NCI-H460 (cell line): ENCODE measurements at regions not wholly inside any gene's neighbourhood (a gene's known extent, or its start where the extent isn't known, plus 50 kb on each side); places are given as distances from the start of the nearest gene placed in this dataset.

ENCODE experiments used
- DNase-seq: peaks from one replicate; pipeline ENCODE4 v3.0.0-alpha.2; 2016; ENCODE audit warnings: low read depth; ENCODE audit errors: extremely low read depth

GRCh38 chr3:69448877-69449276 lies 63.0 kb upstream of the FRMD4B start:
- DNase-seq = no peak

DNA sequence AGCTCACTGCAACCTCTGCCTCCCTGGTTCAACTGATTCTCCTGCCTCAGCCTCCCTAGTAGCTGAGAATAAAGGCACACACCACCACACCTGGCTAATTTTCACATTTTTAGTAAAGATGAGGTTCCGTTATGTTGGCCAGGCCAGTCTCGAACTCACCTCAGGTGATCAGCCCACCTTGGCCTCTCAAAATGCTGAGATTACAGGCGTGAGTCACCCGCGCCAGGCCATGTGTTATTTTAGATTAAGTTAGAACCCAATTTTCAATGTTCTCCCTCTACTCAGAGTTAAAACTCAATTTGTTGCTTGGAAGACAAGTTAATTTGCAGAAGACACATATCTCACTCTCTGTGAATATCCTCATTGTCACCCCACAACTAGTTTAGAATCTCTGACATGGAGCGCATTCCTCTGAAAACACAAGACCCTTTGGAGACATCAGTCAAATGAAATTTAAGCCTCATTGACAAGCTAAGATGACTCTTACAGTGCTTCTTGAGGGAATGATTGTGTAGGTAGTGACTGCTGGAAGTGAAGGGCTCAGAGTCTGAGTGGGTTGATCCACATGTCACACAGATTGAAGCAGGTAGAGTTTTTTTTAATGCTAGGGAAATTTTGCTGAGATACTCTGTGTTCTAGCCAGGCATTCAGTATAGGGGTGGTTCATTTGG lies 60.6 kb upstream of the FRMD4B start:
- DNase-seq = no peak

DNA sequence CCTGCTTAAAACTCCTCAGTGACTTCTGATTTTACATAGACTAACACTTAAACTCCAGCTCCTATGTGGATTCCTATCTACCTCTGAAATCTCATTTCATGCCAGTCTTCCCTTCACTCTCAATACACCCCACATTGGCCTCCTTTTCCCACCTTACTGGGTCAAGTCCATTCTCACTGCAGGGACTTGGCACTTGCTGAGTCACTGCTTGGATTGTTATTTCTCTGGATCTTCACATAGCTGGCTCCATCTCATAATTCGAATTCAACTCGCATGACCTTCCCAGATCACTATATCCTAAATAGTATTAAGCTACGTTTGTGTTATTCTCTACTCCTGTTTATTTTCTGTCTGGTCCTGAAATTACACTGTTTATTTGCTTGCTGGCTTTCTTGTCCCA lies 59.6 kb upstream of the FRMD4B start:
- no peak for DNase-seq

DNA sequence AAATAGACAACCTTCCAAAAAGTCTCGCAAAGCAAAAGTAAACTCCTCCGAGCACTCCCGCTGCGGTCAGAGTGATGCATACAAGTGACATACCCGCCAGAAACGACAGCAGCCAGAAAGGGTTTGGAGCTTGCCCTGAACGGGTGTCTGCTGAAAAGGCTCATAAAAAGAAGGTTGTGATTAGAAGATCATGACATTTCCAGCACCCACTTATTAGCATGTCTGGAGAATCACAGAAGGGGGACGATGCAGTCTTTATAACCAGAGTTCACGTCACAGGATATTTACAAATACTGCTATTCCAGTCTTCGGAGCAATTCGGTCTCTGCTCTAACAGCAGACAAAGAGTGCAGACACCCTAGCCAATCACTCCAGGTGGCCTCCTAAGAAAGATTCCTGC lies 59.1 kb upstream of the FRMD4B start:
- no peak for DNase-seq

DNA sequence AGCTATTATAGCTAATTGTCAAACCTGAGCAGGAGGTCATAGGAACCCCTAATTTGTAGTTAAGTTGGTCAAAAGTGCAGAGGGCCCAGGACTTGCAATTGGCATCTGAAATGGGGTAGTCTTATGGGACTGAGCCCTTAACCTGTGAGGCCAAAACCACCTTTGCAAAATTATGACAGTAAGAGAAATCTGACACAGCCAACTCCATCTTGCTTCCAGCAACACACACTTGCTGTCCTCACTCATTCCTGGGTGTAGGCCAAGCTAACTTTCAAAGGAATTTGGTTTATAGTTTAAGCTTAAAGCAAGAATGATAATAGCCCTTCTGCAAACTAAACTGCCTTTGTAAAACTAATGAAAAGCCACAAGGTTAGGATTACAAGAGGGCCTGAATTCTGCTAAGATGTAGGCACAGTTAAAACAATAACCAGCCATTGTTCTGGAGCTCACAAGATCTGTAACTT lies 57.6 kb upstream of the FRMD4B start:
- no peak for DNase-seq

- no peak for DNase-seq
Measured at GRCh38 chr3:69442771-69443311, 57.0 kb upstream of the FRMD4B start.

- DNase-seq = no peak
Measured at GRCh38 chr3:69441732-69442131, 55.8 kb upstream of the FRMD4B start.

GRCh38 chr3:69441040-69441439 lies 55.2 kb upstream of the FRMD4B start:
- no peak for DNase-seq

DNA sequence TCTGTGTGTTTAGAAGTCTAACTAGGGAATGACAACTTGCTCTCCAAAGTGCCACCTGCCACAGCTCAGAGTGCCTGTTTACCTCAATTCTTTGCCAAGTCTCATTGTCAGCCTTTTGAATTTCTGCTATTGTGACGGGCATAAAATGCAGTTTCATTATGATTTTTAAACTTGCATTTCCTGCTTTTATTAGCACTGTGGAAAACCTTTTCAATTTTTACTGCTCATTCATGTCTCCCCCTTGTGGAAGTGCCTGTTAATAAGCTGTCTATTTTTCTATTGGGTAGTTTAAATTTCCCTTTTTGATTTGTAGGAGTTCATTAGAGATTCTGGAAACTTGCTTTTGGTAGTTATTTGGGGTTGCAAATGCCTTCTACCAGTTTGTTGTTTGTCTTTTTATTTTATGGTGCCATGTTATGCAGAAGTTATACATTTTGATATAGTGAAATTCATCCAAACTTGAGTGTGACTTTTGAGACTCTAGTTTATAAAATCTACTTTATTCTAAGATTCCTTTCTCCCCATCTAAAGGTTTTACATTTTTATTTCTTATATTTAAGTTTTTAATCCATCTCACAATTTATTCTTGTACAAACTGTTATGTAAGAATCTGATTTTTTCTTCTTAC lies 53.9 kb upstream of the FRMD4B start:
- no peak for DNase-seq

- no peak for DNase-seq
Measured at GRCh38 chr3:69438476-69438875, 52.6 kb upstream of the FRMD4B start.

GRCh38 chr3:69435274-69436265 lies 49.7 kb upstream of the FRMD4B start:
- DNase-seq = no peak
